GM12873 (cell line): ENCODE measurements at regions not wholly inside any gene's neighbourhood (a gene's known extent, or its start where the extent isn't known, plus 50 kb on each side); places are given as distances from the start of the nearest gene placed in this dataset.

Experiments
- TF ChIP-seq, protein P1 (sequence below): IDR thresholded peaks from 2 replicates; pipeline ENCODE4 v1.5.1; 2012; ENCODE audit warnings: low read depth, mild to moderate bottlenecking, moderate library complexity, low read length, control low read depth; ENCODE audit not compliant: insufficient read depth; ENCODE audit errors: missing control alignments

DNA sequence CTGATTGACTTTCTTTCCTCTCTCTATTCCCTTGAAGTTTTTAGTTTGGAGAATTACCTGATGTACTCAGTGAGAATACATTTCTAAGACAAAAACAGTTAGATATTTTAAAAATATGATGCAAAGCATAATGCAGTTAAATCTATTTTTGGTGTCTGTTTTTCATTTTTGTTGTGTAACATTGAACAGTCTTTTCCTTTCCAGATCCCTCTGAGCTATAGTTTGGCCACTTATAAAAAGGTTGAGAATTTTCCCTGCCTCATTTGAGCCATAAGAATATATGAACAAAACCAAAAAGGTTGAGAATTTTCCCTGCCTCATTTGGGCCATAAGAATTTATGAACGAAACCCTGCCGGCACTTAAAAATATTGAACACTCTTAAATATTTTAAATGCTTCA, 57.0 kb upstream of the IPO5 start:
- TF ChIP-seq, protein P1, sequence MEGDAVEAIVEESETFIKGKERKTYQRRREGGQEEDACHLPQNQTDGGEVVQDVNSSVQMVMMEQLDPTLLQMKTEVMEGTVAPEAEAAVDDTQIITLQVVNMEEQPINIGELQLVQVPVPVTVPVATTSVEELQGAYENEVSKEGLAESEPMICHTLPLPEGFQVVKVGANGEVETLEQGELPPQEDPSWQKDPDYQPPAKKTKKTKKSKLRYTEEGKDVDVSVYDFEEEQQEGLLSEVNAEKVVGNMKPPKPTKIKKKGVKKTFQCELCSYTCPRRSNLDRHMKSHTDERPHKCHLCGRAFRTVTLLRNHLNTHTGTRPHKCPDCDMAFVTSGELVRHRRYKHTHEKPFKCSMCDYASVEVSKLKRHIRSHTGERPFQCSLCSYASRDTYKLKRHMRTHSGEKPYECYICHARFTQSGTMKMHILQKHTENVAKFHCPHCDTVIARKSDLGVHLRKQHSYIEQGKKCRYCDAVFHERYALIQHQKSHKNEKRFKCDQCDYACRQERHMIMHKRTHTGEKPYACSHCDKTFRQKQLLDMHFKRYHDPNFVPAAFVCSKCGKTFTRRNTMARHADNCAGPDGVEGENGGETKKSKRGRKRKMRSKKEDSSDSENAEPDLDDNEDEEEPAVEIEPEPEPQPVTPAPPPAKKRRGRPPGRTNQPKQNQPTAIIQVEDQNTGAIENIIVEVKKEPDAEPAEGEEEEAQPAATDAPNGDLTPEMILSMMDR: no peak

DNA sequence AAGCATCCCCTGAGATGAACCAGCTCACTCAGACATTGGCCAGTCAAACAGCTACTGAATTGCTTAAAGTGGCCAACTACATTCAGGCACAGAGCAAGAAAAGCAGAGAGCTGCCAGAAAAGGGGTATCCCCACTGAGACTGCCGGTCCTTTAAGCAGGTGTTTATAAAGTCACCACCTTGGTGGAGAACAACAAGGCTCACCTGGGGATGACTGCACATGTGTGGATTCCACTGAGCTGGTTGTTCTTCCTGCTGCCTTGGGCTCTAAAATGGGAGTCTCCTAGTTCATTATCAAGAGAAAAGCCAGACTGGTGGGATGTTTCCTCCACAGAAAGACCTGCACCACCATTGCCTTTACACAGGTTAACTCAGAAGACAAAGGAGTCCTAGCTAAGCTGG, 51.8 kb upstream of the IPO5 start:
- TF ChIP-seq, protein P1: no peak
